Endothelial cell of umbilical vein (primary cell): ENCODE measurements at regions not wholly inside any gene's neighbourhood (a gene's known extent, or its start where the extent isn't known, plus 50 kb on each side); places are given as distances from the start of the nearest gene placed in this dataset.

Experiments used
- BruUV-seq: library from RNA; stranded (reverse); fragments of 400-500 nt; replicated peaks from 2 replicates; lab custom pipeline; 2021; lab: Mats Ljungman, UMichigan
- CTCF ChIA-PET: fragments of 300-600, 350-600 bp; sonication (Branson Sonifier 250); formaldehyde crosslinking; loops from one replicate; lab custom pipeline; 2021; ENCODE audit warnings: antibody characterized with exemption, inconsistent platforms; lab: Charles Lee
- POLR2A ChIA-PET: fragments of 300-600, 350-600 bp; sonication (Branson Sonifier 250); formaldehyde crosslinking; loops from one replicate; lab custom pipeline; 2021; ENCODE audit warnings: antibody characterized with exemption, inconsistent platforms; lab: Charles Lee
- DNase-seq: peaks from one replicate; pipeline ENCODE4 v3.0.0-alpha.2; 2011; ENCODE audit warnings: low read depth, low spot score
- FAIRE-seq: peaks from 2 replicates; lab custom pipeline; 2011; peaks lifted over from hg19 to GRCh38; lab: Jason Lieb, UNC
- H2AFZ ChIP-seq: 2 replicates; pipeline ENCODE4 v1.6.0; 2012; ENCODE audit warnings: low read depth, low read length, control low read depth, inconsistent platforms
- H3K27ac ChIP-seq: 2 replicates; pipeline ENCODE4 v1.5.1; 2011; ENCODE audit warnings: low read depth, mild to moderate bottlenecking, control low read depth, low read length, moderate library complexity; ENCODE audit not compliant: insufficient read depth
- H3K27me3 ChIP-seq, 2 experiments: 2 replicates each; pipeline versions ENCODE4 v1.6.0 to v1.6.1; 2011; ENCODE audit warnings: low read length in 2 of 2, mixed read lengths in 1 of 2; ENCODE audit not compliant: control insufficient read depth in 2 of 2, insufficient read depth in 2 of 2
- H3K36me3 ChIP-seq, 2 experiments: 2 replicates in 1 of 2; 3 replicates in 1 of 2; pipeline ENCODE4 v1.5.1; 2011; ENCODE audit warnings: low read length in 2 of 2, mild to moderate bottlenecking in 1 of 2, moderate library complexity in 1 of 2; ENCODE audit not compliant: control insufficient read depth in 2 of 2, insufficient read depth in 2 of 2; ENCODE audit errors: extremely low read depth in 1 of 2
- H3K4me1 ChIP-seq: 3 replicates; pipeline ENCODE4 v1.5.1; 2011; ENCODE audit warnings: mild to moderate bottlenecking, low read length; ENCODE audit not compliant: control insufficient read depth, insufficient read depth; ENCODE audit errors: extremely low read depth
- H3K4me2 ChIP-seq: 2 replicates; pipeline ENCODE4 v1.6.1; 2011; ENCODE audit warnings: low read length, control low read depth, mixed read lengths; ENCODE audit not compliant: insufficient read depth
- H3K4me3 ChIP-seq, 3 experiments: fragments of 200-600 bp in 1 of 3; sonication (generic), shearing (Covaris generic) in 1 of 3; replicated peaks in 1 of 3; 2 replicates each; pipeline ENCODE4 v1.5.1; 2011 to 2016; ENCODE audit warnings: control low read depth in 3 of 3, low read length in 3 of 3, mild to moderate bottlenecking in 2 of 3, inconsistent platforms in 1 of 3, low read depth in 1 of 3, moderate library complexity in 1 of 3; ENCODE audit not compliant: insufficient read depth in 1 of 3
- H3K79me2 ChIP-seq: 2 replicates; pipeline ENCODE4 v1.6.0; 2012; ENCODE audit warnings: low read length, inconsistent platforms; ENCODE audit not compliant: control insufficient read depth, insufficient read depth
- H3K9ac ChIP-seq: replicated peaks from 2 replicates; pipeline ENCODE3; 2011; ENCODE audit warnings: low read length, control low read depth; ENCODE audit not compliant: insufficient read depth; ENCODE audit errors: extremely low read depth
- H3K9me1 ChIP-seq: replicated peaks from 3 replicates; pipeline ENCODE4 v1.6.0; 2011; ENCODE audit warnings: mild to moderate bottlenecking, low read length; ENCODE audit not compliant: control insufficient read depth, insufficient read depth; ENCODE audit errors: extremely low read depth
- H3K9me3 ChIP-seq: replicated peaks from 2 replicates; pipeline ENCODE4 v1.5.1; 2012; ENCODE audit warnings: low read length, inconsistent platforms; ENCODE audit not compliant: control insufficient read depth, insufficient read depth
- H4K20me1 ChIP-seq: replicated peaks from 2 replicates; pipeline ENCODE3; 2011; ENCODE audit warnings: mild to moderate bottlenecking, low read length; ENCODE audit not compliant: control insufficient read depth, insufficient read depth; ENCODE audit errors: extremely low read depth
- CTCF ChIP-seq, 2 donors: IDR thresholded peaks; 1 replicate in 1 of 2; 2 replicates in 1 of 2; pipeline ENCODE4 v1.5.1; 2011; ENCODE audit warnings: low read length in 2 of 2, mild to moderate bottlenecking in 2 of 2, moderate library complexity in 2 of 2, control low read depth in 1 of 2, inconsistent platforms in 1 of 2, low read depth in 1 of 2; ENCODE audit not compliant: insufficient read depth in 1 of 2; ENCODE audit errors: extremely low read depth in 1 of 2
- EZH2 ChIP-seq: IDR thresholded peaks from 2 replicates; pipeline ENCODE4 v1.6.1; 2012; ENCODE audit warnings: borderline replicate concordance, low read depth, mild to moderate bottlenecking, moderate library complexity, low read length, inconsistent platforms; ENCODE audit not compliant: severe bottlenecking
- FOS ChIP-seq: IDR thresholded peaks from 2 replicates; pipeline ENCODE4 v1.6.1; 2011; ENCODE audit warnings: mild to moderate bottlenecking, low read length, moderate library complexity, borderline replicate concordance; ENCODE audit not compliant: insufficient read depth
- GATA2 ChIP-seq: IDR thresholded peaks from 2 replicates; pipeline ENCODE4 v1.7.0; 2011; ENCODE audit warnings: low read depth, mild to moderate bottlenecking, moderate library complexity, mixed read lengths, low read length; ENCODE audit not compliant: insufficient read length, insufficient read depth
- JUN ChIP-seq: IDR thresholded peaks from 2 replicates; pipeline ENCODE4 v1.6.1; 2011; ENCODE audit warnings: borderline replicate concordance, low read depth; ENCODE audit not compliant: insufficient read length, insufficient read depth
- MAX ChIP-seq: IDR thresholded peaks from 2 replicates; pipeline ENCODE4 v1.6.1; 2011; ENCODE audit not compliant: insufficient read depth, insufficient read length
- MYC ChIP-seq: IDR thresholded peaks from one replicate; pipeline ENCODE4 v1.6.1; 2011; ENCODE audit warnings: mild to moderate bottlenecking, low read depth, low read length
- POLR2A ChIP-seq: IDR thresholded peaks from 2 replicates; pipeline ENCODE4 v1.6.1; 2012; ENCODE audit warnings: low read depth, mild to moderate bottlenecking, control low read depth, low read length
- POLR2AphosphoS5 ChIP-seq: IDR thresholded peaks from 2 replicates; pipeline ENCODE4 v1.6.1; 2012; ENCODE audit warnings: low read depth, mild to moderate bottlenecking, control low read depth, low read length, moderate library complexity; ENCODE audit not compliant: insufficient read depth
- dilution Hi-C: fragments of 300-500 bp; cut with MboI; formaldehyde crosslinking; loops from one replicate; pipeline ENCODE4 v1.15.0; 2019; ENCODE audit warnings: low sequenced_read_pairs; ENCODE audit not compliant: extremely low pct_ligation_motif_present
- intact Hi-C: fragments of 100-400 bp; cut with micrococcal nuclease; formaldehyde crosslinking; loops from one replicate; pipeline ENCODE4 v1.10.0; 2022

GRCh38 chr13:112000888-112001287 is 66.1 kb upstream of the SOX1 start:
- Histone ChIP-seq H3K9me3 (no peaks in the 10 kb centered on the region), H3K9me1 (no peaks in the 10 kb centered on the region), H3K4me1 (no peaks in the 10 kb centered on the region), H2AFZ (no peak overlapping the region), H3K27me3 (no peaks in the 10 kb centered on the region), H3K27ac (no peak overlapping the region), H3K79me2 (no peaks in the 10 kb centered on the region), H3K4me2 (no peak overlapping the region), H3K9ac (no peak overlapping the region), H3K4me3 (no peak overlapping the region), H3K36me3 (no peaks in the 10 kb centered on the region), H4K20me1 (no peaks in the 10 kb centered on the region)
- no peak for DNase-seq
- intact Hi-C loops (no loop called here), dilution Hi-C loops (no loop called here)
- TF ChIP-seq POLR2AphosphoS5, result no peak
- TF ChIP-seq MYC, result no peak
- no peak for TF ChIP-seq POLR2A
- TF ChIP-seq JUN, result no peak
- no peak for TF ChIP-seq EZH2
- no peak for TF ChIP-seq GATA2
- TF ChIP-seq FOS, result no peak
- TF ChIP-seq CTCF (IDR thresholded peaks at IDR 0.05; ENCODE audit: extremely low read depth in 1 of 2, insufficient read depth in 1 of 2, low read depth in 1 of 2, low read length in 2 of 2), result no peak
- TF ChIP-seq MAX, result no peak
- no TSS peak for BruUV-seq
- ChIA-PET POLR2A (no interaction called here), CTCF (no interaction called here)
- no peak for FAIRE-seq
